ENCODE measurements at regions not wholly inside any gene's neighbourhood (a gene's known extent, or its start where the extent isn't known, plus 50 kb on each side); places are given as distances from the start of the nearest gene placed in this dataset.

- DNase-seq, result no peak
Measured at GRCh38 chr1:5455651-5456050, 536.6 kb downstream of the NPHP4 start.

GRCh38 chr1:5455056-5455455 lies 537.2 kb downstream of the NPHP4 start:
- no peak for DNase-seq

GRCh38 chr1:5453347-5453746 lies 538.9 kb downstream of the NPHP4 start:
- no peak for DNase-seq

GRCh38 chr1:5451671-5452070 lies 540.6 kb downstream of the NPHP4 start:
- DNase-seq, result no peak

- DNase-seq, result peak; percentile 10
Measured at GRCh38 chr1:5448486-5448885, 543.7 kb downstream of the NPHP4 start.

GRCh38 chr1:5447503-5447960 lies 544.7 kb downstream of the NPHP4 start:
- DNase-seq, result no peak

- DNase-seq, result no peak
Measured at GRCh38 chr1:5444396-5444795, 547.8 kb downstream of the NPHP4 start.

GRCh38 chr1:5436808-5437207 lies 555.4 kb downstream of the NPHP4 start:
- no peak for DNase-seq

- no peak for DNase-seq
Measured at GRCh38 chr1:5435414-5435813, 556.8 kb downstream of the NPHP4 start.

GRCh38 chr1:5432436-5432835 lies 559.8 kb downstream of the NPHP4 start:
- no peak for DNase-seq

GRCh38 chr1:5430911-5431697 lies 561.1 kb downstream of the NPHP4 start:
- DNase-seq, result peak; percentile 44

- no peak for DNase-seq
Measured at GRCh38 chr1:5430136-5430535, 562.1 kb downstream of the NPHP4 start.

- DNase-seq, result no peak
Measured at GRCh38 chr1:5428351-5428750, 563.9 kb downstream of the NPHP4 start.

- no peak for DNase-seq
Measured at GRCh38 chr1:5427026-5427613, 565.1 kb downstream of the NPHP4 start.

- no peak for DNase-seq
Measured at GRCh38 chr1:5424802-5425703, 567.2 kb downstream of the NPHP4 start.

- peak; percentile 52 for DNase-seq
Measured at GRCh38 chr1:5423109-5423508, 569.1 kb downstream of the NPHP4 start.

GRCh38 chr1:5419501-5419900 lies 572.7 kb downstream of the NPHP4 start:
- DNase-seq, result no peak

- DNase-seq, result no peak
Measured at GRCh38 chr1:5416518-5416917, 575.7 kb downstream of the NPHP4 start.

GRCh38 chr1:5415606-5416005 lies 576.6 kb downstream of the NPHP4 start:
- DNase-seq, result no peak

- DNase-seq, result no peak
Measured at GRCh38 chr1:5410652-5411051, 581.6 kb downstream of the NPHP4 start.

- no peak for DNase-seq
Measured at GRCh38 chr1:5408401-5408800, 583.8 kb downstream of the NPHP4 start.

GRCh38 chr1:5405263-5405662 lies 587.0 kb downstream of the NPHP4 start:
- DNase-seq, result no peak

GRCh38 chr1:5404412-5405203 lies 587.6 kb downstream of the NPHP4 start:
- no peak for DNase-seq
